HG02852 (cell line): ENCODE measurements at regions not wholly inside any gene's neighbourhood (a gene's known extent, or its start where the extent isn't known, plus 50 kb on each side); places are given as distances from the start of the nearest gene placed in this dataset.
A peak's percentile ranks its signal among the peaks of the same experiment; 100 is the strongest.
"Not testable (repeated sequence)": the region's sequence is repeated elsewhere in the genome, so short reads cannot be mapped to it uniquely, and the experiment has no call there.

ENCODE experiments used
- ATAC-seq: cut with Tn5 transposase; IDR thresholded peaks from one replicate; pipeline ENCODE4 v1.9.1; 2021; ENCODE audit warnings: mild to moderate bottlenecking, moderate library complexity; ENCODE audit not compliant: unreplicated experiment

- no peak for ATAC-seq
Observed at GRCh38 chr3:151599103-151599672, 134.5 kb upstream of the AADACL2 start.

GRCh38 chr3:151596940-151597339 is 136.1 kb upstream of the IGSF10 start:
- ATAC-seq, result no peak

- ATAC-seq, result no peak
Observed at GRCh38 chr3:151593928-151594327, 133.1 kb upstream of the IGSF10 start.

- ATAC-seq, result no peak
Observed at GRCh38 chr3:151592287-151592686, 131.4 kb upstream of the IGSF10 start.

GRCh38 chr3:151591441-151591840 is 130.6 kb upstream of the IGSF10 start:
- ATAC-seq, result no peak

GRCh38 chr3:151589311-151589710 is 128.4 kb upstream of the IGSF10 start:
- ATAC-seq, result no peak

GRCh38 chr3:151587659-151588058 is 126.8 kb upstream of the IGSF10 start:
- ATAC-seq, result not testable (repeated sequence)

- peak; percentile 81 for ATAC-seq
Observed at GRCh38 chr3:151584566-151584965, 123.7 kb upstream of the IGSF10 start.

GRCh38 chr3:151581035-151581434 is 120.2 kb upstream of the IGSF10 start:
- ATAC-seq, result no peak

GRCh38 chr3:151580591-151580990 is 119.7 kb upstream of the IGSF10 start:
- no peak for ATAC-seq

GRCh38 chr3:151579571-151580270 is 118.9 kb upstream of the IGSF10 start:
- ATAC-seq, result no peak

- ATAC-seq, result no peak
Observed at GRCh38 chr3:151578495-151578894, 117.6 kb upstream of the IGSF10 start.

GRCh38 chr3:151576511-151577137 is 115.8 kb upstream of the IGSF10 start:
- ATAC-seq, result no peak

GRCh38 chr3:151568184-151568583 is 107.3 kb upstream of the IGSF10 start:
- ATAC-seq, result no peak

GRCh38 chr3:151567477-151567876 is 106.6 kb upstream of the IGSF10 start:
- no peak for ATAC-seq

GRCh38 chr3:151564261-151564660 is 103.4 kb upstream of the IGSF10 start:
- ATAC-seq, result no peak

- no peak for ATAC-seq
Observed at GRCh38 chr3:151563305-151563704, 102.4 kb upstream of the IGSF10 start.

GRCh38 chr3:151562891-151563290 is 102.0 kb upstream of the IGSF10 start:
- no peak for ATAC-seq

GRCh38 chr3:151561878-151562277 is 101.0 kb upstream of the IGSF10 start:
- no peak for ATAC-seq

GRCh38 chr3:151560738-151561137 is 99.9 kb upstream of the IGSF10 start:
- ATAC-seq, result no peak

GRCh38 chr3:151559736-151560135 is 98.9 kb upstream of the IGSF10 start:
- ATAC-seq, result no peak

GRCh38 chr3:151558661-151559060 is 97.8 kb upstream of the IGSF10 start:
- ATAC-seq, result no peak
